Hepatocyte (in vitro differentiated cells): ENCODE measurements at regions not wholly inside any gene's neighbourhood (a gene's known extent, or its start where the extent isn't known, plus 50 kb on each side); places are given as distances from the start of the nearest gene placed in this dataset.

Source experiments
- DNase-seq: peaks from one replicate; pipeline ENCODE4 v3.0.0-alpha.2; 2016; ENCODE audit warnings: low spot score
- H2AFZ ChIP-seq: fragments of 200-600 bp; sonication (generic); 2 replicates; pipeline ENCODE4 v1.6.0; 2016; ENCODE audit warnings: antibody characterized with exemption, mild to moderate bottlenecking
- H3K27ac ChIP-seq: fragments of 200-600 bp; sonication (generic); 2 replicates; pipeline ENCODE4 v1.5.1; 2016; ENCODE audit warnings: mild to moderate bottlenecking
- H3K27me3 ChIP-seq: fragments of 200-600 bp; sonication (generic); 2 replicates; pipeline ENCODE4 v1.6.1; 2016
- H3K36me3 ChIP-seq: fragments of 200-600 bp; sonication (generic); replicated peaks from 2 replicates; pipeline ENCODE4 v1.5.1; 2016; ENCODE audit warnings: low read depth; ENCODE audit not compliant: insufficient read depth
- H3K4me1 ChIP-seq: fragments of 200-600 bp; sonication (generic); 2 replicates; pipeline ENCODE4 v1.5.1; 2016; ENCODE audit warnings: mild to moderate bottlenecking, moderate library complexity; ENCODE audit not compliant: insufficient read depth
- H3K4me2 ChIP-seq: fragments of 200-600 bp; sonication (generic); 2 replicates; pipeline ENCODE4 v1.6.0; 2016
- H3K4me3 ChIP-seq: fragments of 200-600 bp; sonication (generic); 2 replicates; pipeline ENCODE4 v1.5.1; 2016; ENCODE audit warnings: mild to moderate bottlenecking
- H3K79me2 ChIP-seq: fragments of 200-600 bp; sonication (generic); 2 replicates; pipeline ENCODE4 v1.6.0; 2017; ENCODE audit warnings: mild to moderate bottlenecking
- H3K9me2 ChIP-seq: fragments of 200-600 bp; sonication (generic); replicated peaks from 2 replicates; pipeline ENCODE4 v1.6.0; 2017; ENCODE audit warnings: mild to moderate bottlenecking; ENCODE audit not compliant: insufficient read depth
- H3K9me3 ChIP-seq: fragments of 200-600 bp; sonication (generic); 2 replicates; pipeline ENCODE4 v1.5.1; 2016; ENCODE audit warnings: low read depth, mild to moderate bottlenecking
- H4K20me1 ChIP-seq: fragments of 200-600 bp; sonication (generic); 2 replicates; pipeline ENCODE4 v1.6.0; 2016; ENCODE audit warnings: mild to moderate bottlenecking; ENCODE audit not compliant: insufficient read depth, poor library complexity, severe bottlenecking
- EZH2 ChIP-seq: fragments of 200-600 bp; sonication (generic); IDR thresholded peaks from 2 replicates; pipeline ENCODE4 v1.6.1; 2016; ENCODE audit warnings: antibody characterized with exemption, mild to moderate bottlenecking, borderline replicate concordance
- EZH2phosphoT487 ChIP-seq: fragments of 200-600 bp; sonication (generic); IDR thresholded peaks from one replicate; pipeline ENCODE4 v1.6.1; 2018; ENCODE audit warnings: antibody characterized with exemption, mild to moderate bottlenecking, low read depth, moderate library complexity; ENCODE audit not compliant: unreplicated experiment, severe bottlenecking
- WGBS: methylation state at CpG from one replicate; pipeline ENCODE4 v1.1.6; 2016; ENCODE audit warnings: low lambda C conversion rate; ENCODE audit errors: missing lambda C conversion rate; 5-methylcytosine and 5-hydroxymethylcytosine counted together
- TF ChIP-seq, protein P1 (sequence below): fragments of 200-600 bp; sonication (generic); IDR thresholded peaks from 2 replicates; pipeline ENCODE4 v1.5.1; 2016; ENCODE audit warnings: antibody characterized with exemption, mild to moderate bottlenecking; ENCODE audit not compliant: poor library complexity

DNA sequence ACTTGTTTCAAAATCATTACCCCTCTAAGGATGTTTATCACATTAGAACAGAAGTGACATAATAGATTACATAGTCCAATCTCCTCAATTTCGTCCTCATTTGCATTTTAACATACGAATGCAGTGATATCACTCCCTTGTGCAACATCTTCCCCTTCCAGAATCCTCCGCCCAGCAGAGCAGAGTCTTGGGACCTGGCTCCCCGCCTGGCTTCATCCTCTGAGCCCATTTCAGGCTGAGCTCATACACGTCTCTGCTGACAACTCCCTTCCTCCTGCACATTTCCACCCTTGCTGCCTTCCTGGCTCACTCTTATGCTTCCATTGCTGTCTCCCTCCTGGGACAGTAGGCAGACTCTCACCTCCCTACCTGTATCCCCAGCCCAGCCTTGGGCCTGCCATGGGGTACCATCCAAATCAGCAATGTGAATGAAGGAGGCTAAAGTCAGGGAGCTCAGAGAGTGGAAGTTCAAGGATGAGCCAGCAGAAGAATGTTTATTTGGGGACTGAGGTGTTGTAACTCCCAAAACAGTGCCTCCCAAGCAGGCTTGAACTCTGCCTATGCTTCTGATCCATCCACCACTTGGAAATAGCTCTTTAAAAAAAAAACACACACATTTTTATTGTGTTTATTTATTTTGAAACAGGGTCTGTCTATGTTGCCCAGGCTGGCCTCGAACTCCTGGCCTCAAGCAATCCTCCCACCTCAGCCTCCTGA lies 165.2 kb downstream of the TMEM200C start:
- no peaks in the 10 kb centered on the region for H3K4me1 ChIP-seq
- no peak overlapping the region for H3K4me2 ChIP-seq
- H2AFZ ChIP-seq = no peak overlapping the region
- peaks cover 3% of the 10 kb centered on the region for H3K27me3 ChIP-seq
- no peak overlapping the region for H3K4me3 ChIP-seq
- no peaks in the 10 kb centered on the region for H3K9me3 ChIP-seq
- no peaks in the 10 kb centered on the region for H4K20me1 ChIP-seq
- no peak overlapping the region for H3K27ac ChIP-seq
- no peak for DNase-seq
- no peaks in the 10 kb centered on the region for H3K36me3 ChIP-seq
- TF ChIP-seq EZH2phosphoT487 (no peak), EZH2 (no peak)
- TF ChIP-seq, protein P1, sequence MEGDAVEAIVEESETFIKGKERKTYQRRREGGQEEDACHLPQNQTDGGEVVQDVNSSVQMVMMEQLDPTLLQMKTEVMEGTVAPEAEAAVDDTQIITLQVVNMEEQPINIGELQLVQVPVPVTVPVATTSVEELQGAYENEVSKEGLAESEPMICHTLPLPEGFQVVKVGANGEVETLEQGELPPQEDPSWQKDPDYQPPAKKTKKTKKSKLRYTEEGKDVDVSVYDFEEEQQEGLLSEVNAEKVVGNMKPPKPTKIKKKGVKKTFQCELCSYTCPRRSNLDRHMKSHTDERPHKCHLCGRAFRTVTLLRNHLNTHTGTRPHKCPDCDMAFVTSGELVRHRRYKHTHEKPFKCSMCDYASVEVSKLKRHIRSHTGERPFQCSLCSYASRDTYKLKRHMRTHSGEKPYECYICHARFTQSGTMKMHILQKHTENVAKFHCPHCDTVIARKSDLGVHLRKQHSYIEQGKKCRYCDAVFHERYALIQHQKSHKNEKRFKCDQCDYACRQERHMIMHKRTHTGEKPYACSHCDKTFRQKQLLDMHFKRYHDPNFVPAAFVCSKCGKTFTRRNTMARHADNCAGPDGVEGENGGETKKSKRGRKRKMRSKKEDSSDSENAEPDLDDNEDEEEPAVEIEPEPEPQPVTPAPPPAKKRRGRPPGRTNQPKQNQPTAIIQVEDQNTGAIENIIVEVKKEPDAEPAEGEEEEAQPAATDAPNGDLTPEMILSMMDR = no peak
- H3K9me2 ChIP-seq = no peaks in the 10 kb centered on the region
- H3K79me2 ChIP-seq = no peaks in the 10 kb centered on the region
- WGBS = 83% methylated on average over 6 of the region's 6 CpGs

DNA sequence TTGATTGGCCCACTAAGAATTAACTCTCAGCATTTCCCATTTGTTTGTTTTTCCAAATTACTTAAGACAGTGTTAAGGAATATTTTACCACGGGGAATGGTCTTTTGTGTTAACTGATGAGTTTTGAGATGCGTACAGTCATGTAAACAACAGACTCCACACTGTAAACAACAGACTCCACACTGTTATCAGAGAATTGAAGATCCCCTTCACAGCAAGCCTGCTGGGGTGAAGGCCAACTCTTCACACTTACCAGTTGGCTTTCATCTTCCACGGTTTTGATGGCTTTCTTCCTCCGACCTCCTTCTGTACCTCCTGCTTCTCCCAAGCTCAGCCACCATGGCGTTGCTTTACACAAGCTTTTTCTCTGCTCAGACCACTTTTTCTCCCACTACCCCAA lies 166.8 kb downstream of the TMEM200C start:
- H4K20me1 ChIP-seq = no peaks in the 10 kb centered on the region
- no peaks in the 10 kb centered on the region for H3K9me3 ChIP-seq
- H3K4me3 ChIP-seq = no peak overlapping the region
- peaks cover 3% of the 10 kb centered on the region for H3K27me3 ChIP-seq
- H3K4me2 ChIP-seq = no peak overlapping the region
- no peaks in the 10 kb centered on the region for H3K79me2 ChIP-seq
- H2AFZ ChIP-seq = no peak overlapping the region
- 36% methylated on average over 5 of the region's 5 CpGs for WGBS
- TF ChIP-seq EZH2 = no peak
- no peak for TF ChIP-seq EZH2phosphoT487
- TF ChIP-seq, protein P1 = no peak
- no peak overlapping the region for H3K27ac ChIP-seq
- H3K4me1 ChIP-seq = no peaks in the 10 kb centered on the region
- DNase-seq = no peak
- no peaks in the 10 kb centered on the region for H3K36me3 ChIP-seq
- no peaks in the 10 kb centered on the region for H3K9me2 ChIP-seq

DNA sequence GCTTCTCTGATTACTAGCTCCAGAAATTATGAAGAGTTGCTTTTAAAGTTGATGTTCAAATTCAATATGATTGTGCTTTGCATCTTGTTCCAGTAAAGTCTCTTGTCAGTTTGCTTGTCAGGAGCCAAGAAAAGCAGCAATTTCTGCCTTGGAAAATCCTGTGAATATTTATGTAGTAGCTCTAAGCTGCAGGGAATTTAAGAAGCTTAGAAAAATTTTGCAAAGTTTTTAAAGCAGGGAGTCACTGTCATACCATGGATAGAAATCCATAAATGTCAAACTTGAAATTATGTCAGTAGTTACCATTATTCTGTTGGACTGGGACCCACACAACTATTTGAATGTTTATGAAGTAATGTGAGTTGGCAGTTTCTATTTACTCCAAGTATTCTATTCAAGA lies 169.3 kb downstream of the TMEM200C start:
- no peak for DNase-seq
- no peaks in the 10 kb centered on the region for H3K79me2 ChIP-seq
- no peaks in the 10 kb centered on the region for H3K36me3 ChIP-seq
- no peak overlapping the region for H2AFZ ChIP-seq
- H3K27me3 ChIP-seq = peaks cover 3% of the 10 kb centered on the region
- H3K27ac ChIP-seq = no peak overlapping the region
- H3K4me1 ChIP-seq = no peaks in the 10 kb centered on the region
- TF ChIP-seq, protein P1 = no peak
- TF ChIP-seq EZH2 (no peak), EZH2phosphoT487 (no peak)
- H3K4me2 ChIP-seq = no peak overlapping the region
- no peaks in the 10 kb centered on the region for H4K20me1 ChIP-seq
- no peak overlapping the region for H3K4me3 ChIP-seq
- no peaks in the 10 kb centered on the region for H3K9me3 ChIP-seq
- no peaks in the 10 kb centered on the region for H3K9me2 ChIP-seq

DNA sequence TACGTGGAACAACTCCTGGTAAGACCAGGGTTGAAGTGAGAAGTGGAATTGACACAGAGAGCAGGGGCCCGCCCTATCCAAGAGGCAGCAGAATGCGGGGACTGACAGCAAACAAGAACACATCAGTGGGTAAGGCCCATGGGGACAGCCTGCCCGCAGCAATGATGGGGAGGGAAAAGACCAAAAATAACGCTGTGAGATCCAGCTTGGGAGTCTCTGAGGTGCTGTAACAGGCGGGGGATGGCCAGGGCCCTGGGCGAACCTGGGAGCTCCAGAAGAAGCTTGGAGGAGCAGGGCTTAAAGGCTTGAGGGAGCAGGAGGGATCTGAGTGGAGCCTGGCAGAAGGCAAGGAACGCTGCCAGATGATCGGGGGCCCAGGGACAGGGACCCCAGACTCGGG lies 173.4 kb downstream of the TMEM200C start:
- Histone ChIP-seq H3K9me2 (no peaks in the 10 kb centered on the region), H3K27ac (no peak overlapping the region), H3K9me3 (no peaks in the 10 kb centered on the region), H3K36me3 (no peaks in the 10 kb centered on the region), H2AFZ (no peak overlapping the region), H3K79me2 (no peaks in the 10 kb centered on the region), H3K4me3 (no peak overlapping the region), H3K4me1 (no peaks in the 10 kb centered on the region), H3K4me2 (no peak overlapping the region), H4K20me1 (no peaks in the 10 kb centered on the region), H3K27me3 (no peaks in the 10 kb centered on the region)
- DNase-seq = no peak
- WGBS = 85% methylated on average over 10 of the region's 10 CpGs
- TF ChIP-seq EZH2phosphoT487 (no peak), EZH2 (no peak)
- TF ChIP-seq, protein P1 = no peak
